ENCODE measurements at regions not wholly inside any gene's neighbourhood (a gene's known extent, or its start where the extent isn't known, plus 50 kb on each side); places are given as distances from the start of the nearest gene placed in this dataset.

DNA sequence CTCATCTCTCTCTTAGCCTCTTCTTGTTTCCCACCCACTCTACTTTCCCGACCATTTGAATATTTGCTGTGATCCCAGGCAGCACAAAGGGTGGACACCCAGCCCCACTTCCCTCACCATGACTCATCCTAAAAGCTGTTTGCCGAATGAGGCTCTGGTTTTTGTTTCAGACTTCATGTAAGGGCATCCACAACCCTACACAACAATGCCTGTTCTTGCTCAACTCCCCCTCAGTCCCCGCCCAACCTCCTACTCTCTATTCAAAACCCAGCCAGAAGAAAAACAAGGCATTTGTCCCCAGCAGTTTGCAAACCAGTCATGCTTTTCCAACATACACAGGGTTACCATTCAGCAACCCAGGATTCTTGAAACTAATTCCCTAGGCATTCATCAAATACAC, 516.5 kb upstream of the CNKSR2 start:
- DNase-seq: no peak

DNA sequence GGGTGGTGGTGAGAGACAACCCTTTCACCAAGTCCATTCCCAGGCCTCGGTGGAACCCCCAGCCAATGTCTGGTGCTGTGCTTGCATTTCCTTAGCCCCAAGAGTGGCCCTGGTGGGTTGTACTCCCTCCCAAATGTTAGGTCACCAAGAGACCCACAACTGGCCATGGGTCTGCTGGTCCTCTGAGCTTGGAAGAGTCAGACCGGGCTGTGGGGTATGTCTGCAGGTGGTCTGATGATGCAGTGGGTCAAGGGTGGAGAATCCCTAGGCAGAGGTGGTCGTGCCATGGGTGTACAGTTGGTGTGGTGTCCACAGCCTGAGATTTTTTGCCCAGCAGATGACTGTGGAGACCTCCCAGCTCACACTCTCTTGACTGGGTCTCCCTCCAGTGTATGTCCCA, 535.7 kb upstream of the CNKSR2 start:
- DNase-seq: no peak

DNA sequence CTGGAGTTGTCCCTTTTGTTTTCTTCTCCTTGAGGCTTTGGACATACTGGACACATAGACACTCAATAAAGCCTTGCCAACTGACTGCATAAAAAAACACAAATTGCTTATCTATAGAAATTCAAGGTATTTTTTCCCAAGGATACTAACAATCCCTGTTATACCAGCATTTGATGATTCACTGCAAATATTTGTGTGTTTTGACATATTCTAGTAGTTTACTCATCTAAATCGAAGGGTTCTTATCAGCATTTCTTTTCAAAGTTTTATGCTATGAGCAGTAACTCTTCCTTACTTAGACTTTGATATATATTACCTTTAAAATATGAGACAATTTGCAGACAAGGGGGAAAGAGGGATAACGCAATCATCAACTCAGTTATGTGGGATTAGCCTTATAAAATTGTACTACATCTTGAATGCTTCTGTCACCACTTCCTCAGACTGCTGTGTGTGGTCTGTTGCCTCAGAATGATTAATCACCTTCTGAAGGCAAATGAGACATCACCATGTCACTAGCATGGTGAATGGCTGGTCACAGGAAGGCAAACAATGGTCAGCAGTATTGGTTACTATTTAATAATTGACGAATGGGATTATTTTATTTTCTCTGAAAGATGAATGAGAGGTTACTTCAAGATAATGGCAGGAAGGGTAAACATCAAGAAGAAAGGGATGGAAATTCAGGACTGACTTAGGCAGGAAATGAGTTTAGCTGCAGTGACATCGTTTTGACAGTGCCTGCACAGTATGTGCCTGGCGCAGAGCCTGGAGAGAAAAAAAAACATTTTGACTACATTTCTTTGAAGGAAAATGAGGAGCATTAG, 544.3 kb upstream of the CNKSR2 start:
- DNase-seq: no peak

DNA sequence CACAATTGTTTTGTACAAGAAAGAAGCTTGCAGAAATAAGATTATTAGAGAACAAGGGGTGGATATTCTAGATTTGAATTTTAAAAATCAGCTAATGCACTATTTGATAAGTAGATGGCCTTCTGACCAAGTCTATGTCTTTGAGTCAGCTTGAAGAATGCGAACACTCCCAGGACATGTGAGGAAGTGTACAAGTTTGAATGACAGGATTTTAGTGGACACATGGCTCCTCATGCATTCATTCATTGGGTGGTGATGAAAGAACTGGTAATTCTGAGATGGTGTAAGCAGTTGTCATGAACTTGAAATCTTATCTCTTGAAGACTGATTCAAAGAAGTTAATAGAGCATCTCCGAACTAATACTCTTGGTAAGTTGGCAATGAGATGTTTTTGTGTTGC, 548.2 kb upstream of the CNKSR2 start:
- no peak for DNase-seq

DNA sequence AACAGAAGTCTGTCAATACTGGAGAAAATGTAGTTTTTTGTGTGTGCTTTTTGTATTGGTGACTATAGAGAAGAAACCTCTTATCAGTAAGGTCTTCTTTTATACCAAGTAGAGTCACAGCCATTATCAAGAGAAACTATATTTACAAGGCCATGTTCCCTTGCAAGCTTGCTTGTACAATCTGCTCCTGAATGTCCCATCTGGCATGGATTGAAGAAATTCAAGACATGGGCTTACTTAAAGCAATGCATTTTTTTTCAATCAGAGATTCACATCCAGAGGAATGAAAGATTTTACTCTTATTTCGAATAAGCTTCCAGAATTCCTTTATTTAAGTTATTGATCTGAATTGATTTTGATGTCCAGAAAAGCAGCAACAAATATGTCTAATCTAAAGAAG, 537.3 kb upstream of the RPS6KA3 start:
- no peak for DNase-seq

DNA sequence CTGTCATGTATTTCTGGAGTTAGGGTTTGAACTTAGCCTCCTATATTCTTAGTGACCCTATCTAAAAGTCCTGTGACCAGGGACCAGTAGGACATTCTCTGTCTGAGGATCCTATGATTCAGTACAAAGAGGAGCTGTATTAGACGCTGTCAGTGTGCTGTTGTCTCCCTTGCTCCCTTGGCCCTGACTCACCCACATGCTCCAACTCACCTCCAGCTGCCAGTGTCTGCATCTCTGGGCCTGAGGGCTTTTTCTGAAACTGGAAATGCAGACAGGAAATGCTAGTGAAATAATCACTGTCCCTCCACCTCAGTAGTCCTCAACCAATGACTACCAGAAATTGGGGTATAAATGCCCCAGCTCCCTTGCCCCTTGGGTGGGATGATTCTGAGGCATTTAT, 535.3 kb upstream of the RPS6KA3 start:
- no peak for DNase-seq

DNA sequence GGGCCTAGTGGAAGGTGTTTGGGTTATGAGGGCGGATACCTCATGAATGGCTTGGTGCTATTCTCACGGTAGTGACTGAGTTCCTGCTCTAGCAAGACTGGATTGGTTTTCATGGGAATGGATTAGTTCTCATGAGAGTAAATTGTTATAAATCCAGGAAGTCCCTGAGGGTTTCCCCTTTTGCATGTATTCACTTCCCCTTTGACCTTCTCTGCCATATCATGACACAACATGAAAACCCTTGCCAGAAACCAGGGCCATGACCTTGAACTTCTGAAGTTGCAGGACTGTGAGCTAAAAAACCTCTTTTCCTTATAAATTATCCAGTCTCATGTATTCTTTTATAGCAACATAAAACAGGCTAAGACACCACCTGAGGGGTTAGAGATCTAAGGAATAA, 529.7 kb upstream of the RPS6KA3 start:
- DNase-seq: no peak

DNA sequence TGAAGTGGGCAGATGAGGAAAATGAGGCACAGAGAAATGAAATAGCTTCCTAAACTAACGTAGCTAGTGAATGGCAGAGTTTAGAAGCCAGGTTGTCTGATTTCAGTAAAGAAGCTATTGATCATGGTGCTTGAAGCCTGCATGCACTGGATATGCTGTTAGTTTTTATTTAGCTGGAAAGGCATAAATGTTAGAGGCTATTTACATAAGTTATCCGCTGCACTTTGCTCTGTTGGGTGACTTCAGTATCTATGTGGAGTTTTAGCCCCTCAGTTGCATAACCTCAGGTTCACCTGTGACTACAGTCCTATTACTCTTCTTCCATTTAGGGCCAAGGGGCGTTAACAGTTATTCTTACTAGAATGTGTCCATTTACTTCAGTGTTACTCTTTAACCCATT, 522.4 kb upstream of the RPS6KA3 start:
- no peak for DNase-seq

DNA sequence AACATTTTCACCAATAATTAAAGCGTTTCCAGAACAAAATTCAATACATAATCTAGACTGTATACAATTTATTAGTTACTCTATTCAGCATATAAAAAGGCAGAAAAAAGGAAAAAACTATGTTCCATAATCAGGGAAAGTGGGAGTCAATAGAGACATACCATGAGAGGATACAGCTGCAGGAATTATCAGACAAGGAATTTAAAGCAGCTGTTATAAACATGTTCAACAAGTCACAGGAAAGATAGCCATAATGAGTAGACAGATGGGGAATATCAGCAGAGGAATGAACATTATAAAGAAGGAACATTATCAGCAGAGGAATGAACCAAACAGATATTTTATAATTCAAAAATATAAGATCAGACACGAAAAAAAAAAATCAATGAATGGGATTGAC, 500.6 kb upstream of the RPS6KA3 start:
- DNase-seq: no peak

DNA sequence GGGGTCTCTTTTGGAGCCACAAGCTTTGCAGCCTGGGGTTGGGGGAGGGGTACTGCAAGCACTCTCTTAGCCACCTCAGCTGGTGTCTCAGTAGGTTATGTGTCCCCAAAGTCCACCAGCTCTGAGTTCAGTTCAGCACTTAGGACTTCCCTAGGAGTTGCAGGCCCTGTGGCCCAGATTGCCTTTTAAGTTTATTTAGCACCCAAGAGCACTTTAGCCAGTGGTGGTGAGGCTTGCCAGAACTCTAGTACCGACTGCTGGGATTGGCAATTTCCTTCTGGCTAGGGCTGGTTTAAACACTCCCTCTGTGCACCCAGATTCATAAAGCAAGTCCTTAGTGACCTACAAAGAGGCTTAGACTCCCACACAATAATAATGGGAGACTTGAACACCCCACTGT, 489.9 kb upstream of the RPS6KA3 start:
- no peak for DNase-seq

DNA sequence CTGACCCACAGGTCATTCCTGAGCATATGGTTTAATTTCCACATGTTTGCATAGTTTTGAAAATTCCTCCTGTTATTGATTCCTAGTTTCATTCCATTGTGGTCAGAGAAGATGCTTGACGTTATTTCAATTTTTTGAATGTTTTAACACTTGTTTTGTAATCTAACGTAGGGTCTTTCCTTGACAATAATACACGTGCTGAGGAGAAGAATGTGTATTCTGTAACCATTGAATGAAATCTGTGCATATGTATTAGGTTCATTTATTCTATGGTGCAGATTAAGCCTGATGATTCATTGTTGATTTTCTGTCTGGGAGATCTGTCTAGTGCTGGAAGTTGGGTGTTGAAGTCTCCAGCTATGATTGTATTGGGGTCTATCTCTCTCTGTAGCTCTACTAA, 486.4 kb upstream of the RPS6KA3 start:
- DNase-seq: no peak

DNA sequence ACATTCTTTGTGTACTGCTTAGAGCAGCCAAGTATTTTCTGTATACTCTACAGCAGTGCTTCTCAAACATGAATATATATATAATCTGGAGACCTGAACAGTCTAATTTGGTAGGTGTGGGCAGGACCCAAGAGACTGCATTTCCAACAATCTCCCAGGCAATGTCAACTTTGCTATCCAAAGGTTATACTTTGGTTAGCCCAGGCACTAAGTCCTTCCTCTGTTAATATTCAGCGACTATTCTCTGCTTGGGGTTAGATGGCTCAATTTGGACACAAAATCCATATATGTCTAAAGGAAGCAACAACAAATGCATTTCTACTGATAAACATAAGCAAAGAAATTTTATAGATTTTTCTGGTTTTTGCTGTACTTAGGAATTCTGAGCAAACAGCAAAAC, 480.0 kb upstream of the RPS6KA3 start:
- DNase-seq: no peak

DNA sequence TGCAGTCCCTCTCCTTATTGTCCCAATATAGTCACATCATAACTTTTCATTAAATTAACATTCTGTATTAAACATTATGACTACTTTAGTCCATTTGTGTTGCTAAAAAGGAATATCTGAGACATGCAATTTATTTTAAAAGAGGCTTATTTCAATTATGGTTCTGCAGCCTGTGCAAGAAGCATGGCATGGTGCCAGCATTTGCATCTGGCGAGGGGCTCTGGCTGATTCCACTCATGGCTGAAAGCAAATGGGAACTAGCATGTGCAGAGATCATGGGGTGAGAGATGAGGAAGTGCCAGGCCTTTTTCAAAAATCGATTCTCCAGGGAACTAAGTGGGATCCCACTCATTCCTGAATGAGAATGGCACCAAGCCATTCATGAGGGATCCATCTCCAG, 476.3 kb upstream of the RPS6KA3 start:
- DNase-seq: no peak

DNA sequence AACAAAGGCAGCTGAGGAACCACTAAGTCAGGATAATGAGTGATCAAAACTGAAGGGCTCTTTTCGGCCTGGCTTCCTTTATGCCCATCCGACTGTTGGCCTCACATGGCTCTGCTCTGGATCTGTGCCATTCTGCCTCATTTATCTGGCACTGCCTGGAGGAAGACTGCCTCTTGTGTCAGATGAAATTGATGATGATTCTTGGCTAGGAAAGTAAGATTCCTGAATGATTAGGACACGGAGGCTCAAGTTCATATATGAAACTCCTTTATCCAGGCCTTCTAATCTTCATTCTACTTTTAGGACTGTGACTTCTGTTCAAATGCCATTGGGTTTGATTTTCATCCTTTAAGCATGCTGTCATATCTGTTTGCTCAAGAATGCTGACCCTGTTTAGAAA, 475.4 kb upstream of the RPS6KA3 start:
- no peak for DNase-seq

DNA sequence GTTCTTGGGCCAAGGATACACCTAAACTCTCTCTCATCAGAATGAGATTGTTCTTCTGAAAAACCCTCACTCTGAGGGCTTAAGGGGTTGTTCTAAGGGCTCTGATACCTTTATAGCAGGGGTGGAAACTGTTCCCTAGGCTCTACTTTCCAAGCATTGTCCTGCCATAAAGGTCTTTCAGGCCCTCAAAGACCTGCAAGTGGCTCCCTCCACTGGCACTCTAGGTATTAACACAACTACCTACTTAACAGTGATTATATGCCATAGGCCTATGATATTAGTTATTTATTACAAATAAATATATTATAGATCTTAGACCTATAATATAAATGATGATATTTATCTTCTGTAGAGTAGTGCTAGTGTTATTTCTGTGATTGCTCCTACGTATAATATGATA, 473.7 kb upstream of the RPS6KA3 start:
- DNase-seq: no peak

DNA sequence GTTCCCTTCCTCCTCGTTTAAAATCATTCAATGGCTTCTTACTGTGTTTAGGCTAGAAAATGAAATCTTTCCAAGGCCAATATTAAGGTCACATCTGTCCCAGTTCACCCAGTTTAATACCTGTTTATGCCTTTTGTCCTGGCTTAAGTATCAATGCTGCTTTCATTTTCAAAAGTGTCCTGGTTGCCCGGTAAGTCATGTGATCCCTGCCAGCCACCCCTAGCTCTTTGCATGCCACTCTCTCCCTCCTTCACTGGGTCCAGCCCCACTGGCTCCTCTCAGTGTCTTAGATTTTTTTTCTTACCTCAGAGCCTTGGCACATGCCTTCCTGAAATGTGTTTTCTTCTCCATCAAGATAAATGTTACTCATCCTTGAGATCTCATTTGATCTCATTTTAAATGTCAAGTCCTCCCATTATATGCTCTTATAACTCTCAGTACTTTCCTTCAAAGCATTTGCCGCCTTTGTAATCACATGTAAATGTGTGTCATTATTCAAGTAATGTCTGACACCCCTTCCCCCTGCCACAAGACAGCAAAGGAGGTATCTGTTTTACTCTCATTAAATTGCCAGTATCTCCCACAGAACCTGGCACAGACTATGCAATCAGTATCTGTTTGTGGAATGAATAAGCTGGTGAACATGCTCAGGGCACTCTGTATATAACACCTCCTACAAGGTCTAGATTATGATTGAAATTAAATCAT, 472.5 kb upstream of the RPS6KA3 start:
- DNase-seq: no peak

DNA sequence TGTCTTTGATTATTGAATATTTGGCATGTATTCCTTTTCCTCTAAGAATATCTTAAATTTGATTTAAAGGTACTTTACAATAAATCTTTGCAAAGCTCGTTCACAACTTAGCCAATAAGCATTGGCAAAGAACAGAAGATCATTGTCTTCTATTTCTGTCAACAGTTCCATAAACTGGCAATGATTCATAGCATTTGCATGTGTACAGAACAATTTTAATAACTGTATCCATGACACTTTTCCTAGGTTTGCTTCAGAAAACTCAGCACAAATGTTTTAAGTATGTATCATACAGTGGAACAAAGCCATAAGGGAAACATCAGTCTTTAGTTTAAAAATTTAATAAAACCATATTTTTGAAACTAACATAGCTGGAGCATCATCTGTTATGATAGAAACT, 462.7 kb upstream of the RPS6KA3 start:
- DNase-seq: no peak

DNA sequence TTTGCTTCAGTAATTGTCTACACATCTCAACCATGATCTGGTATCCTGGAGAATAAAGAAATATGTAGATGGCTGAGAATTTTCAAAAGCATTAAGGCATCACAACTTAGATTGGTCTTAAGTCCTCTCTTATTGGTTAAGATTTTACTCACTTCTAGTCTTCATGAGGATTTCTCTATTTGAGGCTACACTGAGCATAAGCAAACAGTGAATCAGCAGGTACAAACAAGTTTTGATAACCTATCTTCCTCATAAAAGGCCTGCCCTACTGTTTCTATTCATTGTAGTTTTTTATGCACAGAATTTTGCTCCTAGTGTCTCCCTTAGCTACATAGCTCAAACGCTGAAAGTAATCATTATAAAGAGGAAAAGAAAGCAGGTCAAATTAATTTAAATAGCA, 460.7 kb upstream of the RPS6KA3 start:
- no peak for DNase-seq

DNA sequence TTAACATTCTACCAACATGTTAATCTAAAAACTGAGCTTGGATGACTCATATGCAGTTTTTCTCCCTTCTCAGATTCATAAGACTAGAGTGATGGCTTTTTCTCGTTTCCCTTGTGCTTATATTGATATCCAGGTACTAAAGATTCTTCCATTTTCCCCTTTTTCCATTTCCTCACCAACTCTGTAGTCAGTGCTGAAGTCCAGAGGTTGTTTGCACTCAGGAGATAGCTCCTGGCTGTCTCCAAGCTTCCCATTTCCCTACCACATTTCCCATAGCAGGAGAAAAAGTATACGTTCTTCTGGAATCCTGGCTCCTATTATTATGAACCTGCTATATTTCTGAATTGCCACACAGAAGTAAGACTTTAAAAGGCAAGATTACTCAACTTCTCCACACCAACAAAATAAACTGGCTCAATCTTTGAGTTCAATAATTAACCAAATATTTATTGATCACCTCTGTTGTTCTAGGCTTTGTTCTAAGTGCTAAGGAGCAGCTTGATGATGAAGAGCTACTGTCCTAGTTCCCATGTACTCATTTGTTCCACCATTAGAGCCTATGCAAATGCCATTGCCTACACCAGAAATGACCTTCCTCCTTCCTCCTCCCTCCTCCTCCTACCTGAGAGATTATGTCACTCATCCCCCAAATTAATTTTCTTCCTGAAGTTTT, 454.4 kb upstream of the RPS6KA3 start:
- DNase-seq: no peak

DNA sequence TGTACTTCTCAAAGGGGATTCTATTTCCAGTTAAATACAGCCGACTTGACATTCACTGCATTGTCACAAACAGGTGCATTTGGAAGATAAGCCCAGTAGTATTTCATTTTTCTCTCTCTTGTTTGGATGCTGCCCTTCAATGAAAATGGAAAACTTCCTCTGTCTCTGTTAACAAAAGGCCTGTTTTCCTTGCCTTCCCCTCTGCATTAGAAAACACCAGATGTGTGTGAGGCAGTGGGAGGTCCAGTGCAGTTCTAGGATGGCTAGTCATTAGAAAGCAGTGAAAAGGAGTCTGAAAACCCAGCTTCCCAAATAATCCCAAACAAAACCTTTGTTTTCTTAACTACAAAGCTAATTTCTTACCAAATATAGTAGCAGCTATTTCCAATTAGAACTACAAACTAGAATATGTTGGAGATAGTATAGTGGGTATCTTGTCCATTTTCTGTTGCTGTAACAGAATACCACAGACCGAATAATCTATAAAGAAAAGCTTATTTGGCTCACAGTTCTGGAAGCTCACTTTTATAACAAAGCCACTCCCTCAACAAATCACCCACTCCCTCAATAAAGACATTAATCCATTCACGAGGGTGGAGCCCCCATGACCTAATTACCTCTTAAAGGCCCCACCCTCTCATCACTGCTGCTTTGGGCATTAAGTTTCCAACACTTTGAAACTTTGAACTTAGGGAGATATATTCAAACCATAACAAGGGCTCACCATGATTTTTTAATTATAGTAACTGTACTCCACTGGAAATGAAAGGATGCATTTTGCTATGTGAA, 452.1 kb upstream of the RPS6KA3 start:
- DNase-seq: no peak

DNA sequence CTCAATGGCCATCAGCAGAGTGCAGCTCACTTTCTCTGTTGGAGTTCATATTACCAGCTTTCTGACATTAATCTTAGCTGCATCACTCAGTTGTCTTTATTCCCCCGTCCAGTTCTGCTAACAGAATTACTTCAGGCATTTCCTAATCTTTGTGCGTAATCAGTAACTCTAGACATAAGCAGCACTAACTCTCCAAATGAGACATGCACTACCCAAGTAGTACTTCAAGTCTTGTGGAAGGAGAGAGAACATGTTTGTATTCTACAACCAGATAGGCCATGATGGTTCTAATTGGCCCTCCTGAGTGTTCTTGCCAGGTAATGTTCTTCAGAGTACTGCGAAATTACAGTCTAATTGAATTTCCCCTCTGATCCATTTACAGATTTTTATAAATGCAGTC, 448.5 kb upstream of the RPS6KA3 start:
- no peak for DNase-seq

DNA sequence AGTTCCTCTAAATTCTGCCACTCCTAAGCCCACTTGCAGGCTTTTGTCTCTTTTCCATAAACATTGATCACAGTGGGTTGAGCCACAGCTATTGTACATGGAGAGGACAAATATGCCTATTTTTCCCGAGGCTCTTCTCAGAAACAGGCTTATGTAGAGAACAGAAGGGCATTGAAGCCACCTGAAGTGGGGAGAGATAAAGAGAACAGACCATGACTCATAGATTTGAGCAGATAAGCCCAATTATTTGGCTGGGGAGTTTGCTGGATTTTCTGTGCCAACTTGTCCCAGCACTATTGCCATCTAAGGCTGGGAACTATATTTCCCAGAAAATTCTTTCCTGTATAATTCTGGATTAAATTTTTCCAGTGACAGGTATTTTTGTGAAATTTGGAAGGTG, 446.1 kb upstream of the RPS6KA3 start:
- no peak for DNase-seq

DNA sequence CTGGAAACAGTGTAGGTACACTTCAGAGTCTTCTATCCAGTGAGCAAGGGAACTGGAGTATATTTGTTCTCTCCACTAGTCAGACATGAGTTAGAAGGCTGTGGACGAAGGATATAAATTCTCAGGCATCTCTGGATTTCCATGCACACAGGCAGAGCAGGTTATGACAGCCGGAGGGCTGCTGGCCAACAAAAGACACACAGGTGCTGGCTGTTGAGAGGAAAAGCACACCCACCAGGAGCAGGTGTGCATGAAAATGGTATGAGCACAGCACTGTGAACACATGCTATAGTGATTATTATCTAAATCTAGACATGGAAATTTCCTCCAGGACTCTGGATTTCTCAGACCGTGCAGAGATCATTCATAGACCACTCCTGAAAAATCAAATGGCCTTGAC, 444.7 kb upstream of the RPS6KA3 start:
- no peak for DNase-seq

All from activated CD4-positive, alpha-beta T cell treated with anti-CD3 and anti-CD28 coated beads, Interleukin-2, amount 50 U/mL, for 48 hours (primary cell).